Gastrocnemius medialis (tissue), 4 donors: ENCODE measurements at regions not wholly inside any gene's neighbourhood (a gene's known extent, or its start where the extent isn't known, plus 50 kb on each side); places are given as distances from the start of the nearest gene placed in this dataset.

ENCODE experiments used
- ATAC-seq, 2 donors: fragments of 150-250 bp; one replicate each; pipeline ENCODE4 v1.9.1; 2016
- DNase-seq, 2 donors: peaks; one replicate each; pipeline ENCODE4 v3.0.0-alpha.2; 2019
- H3K27ac ChIP-seq, 4 donors: fragments of 200-600 bp; sonication (generic); 1 replicate in 1 of 4; 2 replicates in 3 of 4; pipeline ENCODE4 v1.5.1; 2016 to 2018; ENCODE audit warnings: mild to moderate bottlenecking in 2 of 4, moderate library complexity in 1 of 4
- H3K27me3 ChIP-seq, 3 donors: fragments of 200-600 bp; sonication (generic) in 2 of 3; 1 replicate in 1 of 3; 2 replicates in 2 of 3; pipeline versions ENCODE4 v1.5.1 to v1.6.0; 2016 to 2019; ENCODE audit warnings: mild to moderate bottlenecking in 1 of 3, moderate library complexity in 1 of 3
- H3K36me3 ChIP-seq, 2 donors: fragments of 200-600 bp; sonication (generic) in 1 of 2; one replicate each; pipeline ENCODE4 v1.5.1; 2017 to 2018
- H3K4me1 ChIP-seq, 2 donors: fragments of 200-600 bp; sonication (generic) in 1 of 2; one replicate each; pipeline ENCODE4 v1.5.1; 2016 to 2017; ENCODE audit warnings: mild to moderate bottlenecking in 2 of 2
- H3K4me3 ChIP-seq, 4 donors: fragments of 200-600 bp; sonication (generic) in 3 of 4; 1 replicate in 1 of 4; 2 replicates in 3 of 4; pipeline ENCODE4 v1.5.1; 2016 to 2019; ENCODE audit warnings: mild to moderate bottlenecking in 2 of 4
- H3K9me3 ChIP-seq, 3 donors: fragments of 200-600 bp; sonication (generic) in 2 of 3; 1 replicate in 1 of 3; 2 replicates in 2 of 3; pipeline ENCODE4 v1.5.1; 2016 to 2019
- CTCF ChIP-seq, 5 experiments: fragments of 450-650 bp in 3 of 5; fragments of 200-600 bp in 2 of 5; sonication (generic) in 2 of 5; IDR thresholded peaks in 4 of 5; conservative IDR thresholded peaks in 1 of 5; 1 replicate in 4 of 5; 2 replicates in 1 of 5; pipeline ENCODE4 v1.5.1; 2016 to 2019; ENCODE audit warnings: antibody characterized with exemption in 5 of 5, mild to moderate bottlenecking in 3 of 5, moderate library complexity in 3 of 5
- POLR2A ChIP-seq, 2 donors: fragments of 450-650 bp; IDR thresholded peaks; one replicate each; pipeline ENCODE4 v1.6.1; 2017; ENCODE audit warnings: antibody characterized with exemption in 2 of 2, mild to moderate bottlenecking in 2 of 2, moderate library complexity in 2 of 2
- in situ Hi-C, 4 donors: fragments of 200-750 bp; cut with MboI; loops; one replicate each; pipeline versions ENCODE4 v1.15.0 to v1.8.0; 2017; ENCODE audit warnings: low sequenced_read_pairs in 4 of 4
- intact Hi-C: fragments of 100-400 bp; cut with DNase I; formaldehyde crosslinking; loops from one replicate; pipeline ENCODE4 v1.15.1; 2023; ENCODE audit warnings: low total_unique reads

DNA sequence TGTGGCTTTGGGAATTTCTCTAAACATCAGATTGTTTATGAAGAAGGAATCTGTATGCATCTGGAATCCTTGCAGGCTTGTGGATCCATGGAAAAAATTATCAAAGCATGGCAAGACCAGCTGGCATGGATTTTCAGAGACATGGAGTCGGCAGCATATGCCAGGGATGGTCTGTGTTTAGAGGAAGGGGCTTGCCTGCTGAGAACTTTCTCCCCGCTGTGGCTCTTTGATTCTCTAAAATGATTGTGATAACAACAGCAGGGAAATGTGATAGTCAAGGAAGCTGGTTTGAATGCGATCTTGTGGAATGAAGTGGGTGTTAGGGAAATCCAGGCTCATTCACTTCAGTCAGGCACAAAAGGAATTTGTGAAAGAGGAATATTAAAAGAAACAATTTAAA, 245.7 kb upstream of the THRB start:
- Histone ChIP-seq H3K9me3 (no peaks in the 10 kb centered on the region), H3K4me3 (no peak overlapping the region), H3K4me1 (no peaks in the 10 kb centered on the region), H3K27ac (no peak overlapping the region), H3K36me3 (no peaks in the 10 kb centered on the region), H3K27me3 (no peaks in the 10 kb centered on the region)
- intact Hi-C loops (no loop called here), in situ Hi-C loops (no loop called here)
- DNase-seq (no peak), ATAC-seq (no peak)
- no peak for TF ChIP-seq CTCF (IDR thresholded peaks at IDR 0.05 in 4 of 5, conservative IDR thresholded peaks at IDR 0.05 in 1 of 5)
- no peak for TF ChIP-seq POLR2A (IDR thresholded peaks at IDR 0.05)

DNA sequence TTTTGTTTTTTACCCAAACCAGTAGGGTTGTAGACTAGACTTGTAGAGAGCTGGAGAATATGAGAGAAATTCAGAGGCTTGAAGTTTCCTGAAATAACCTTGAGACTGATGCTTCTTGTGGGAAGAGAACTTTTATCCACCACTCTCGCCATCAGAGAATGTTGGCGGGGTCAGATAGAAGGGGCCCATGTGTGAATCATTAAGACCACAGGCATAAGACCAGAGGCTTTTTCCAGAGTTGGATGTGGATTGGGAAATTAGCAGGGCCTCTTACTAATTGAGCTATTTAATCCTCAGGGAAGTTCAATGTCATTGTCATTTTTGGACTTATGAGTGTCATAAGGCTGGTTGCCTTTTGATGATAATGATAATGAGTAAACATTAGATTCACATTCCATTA, 246.9 kb upstream of the THRB start:
- H3K4me3 ChIP-seq = no peak overlapping the region
- intact Hi-C loops = no loop called here
- H3K27ac ChIP-seq = no peak overlapping the region
- no peaks in the 10 kb centered on the region for H3K27me3 ChIP-seq
- in situ Hi-C loops = no loop called here
- H3K4me1 ChIP-seq = no peaks in the 10 kb centered on the region
- no peaks in the 10 kb centered on the region for H3K36me3 ChIP-seq
- no peak for ATAC-seq
- no peaks in the 10 kb centered on the region for H3K9me3 ChIP-seq
- no peak for TF ChIP-seq POLR2A (IDR thresholded peaks at IDR 0.05)
- TF ChIP-seq CTCF (IDR thresholded peaks at IDR 0.05 in 4 of 5, conservative IDR thresholded peaks at IDR 0.05 in 1 of 5) = no peak
- DNase-seq = no peak

- intact Hi-C loops = no loop called here
- no peaks in the 10 kb centered on the region for H3K9me3 ChIP-seq
- in situ Hi-C loops = no loop called here
- no peaks in the 10 kb centered on the region for H3K27me3 ChIP-seq
- no peak for TF ChIP-seq CTCF (IDR thresholded peaks at IDR 0.05 in 4 of 5, conservative IDR thresholded peaks at IDR 0.05 in 1 of 5)
- no peak for TF ChIP-seq POLR2A (IDR thresholded peaks at IDR 0.05)
- DNase-seq (no peak), ATAC-seq (no peak)
- no peak overlapping the region for H3K27ac ChIP-seq
- H3K4me1 ChIP-seq = no peaks in the 10 kb centered on the region
- H3K4me3 ChIP-seq = no peak overlapping the region
- no peaks in the 10 kb centered on the region for H3K36me3 ChIP-seq
These were observed 253.9 kb upstream of the THRB start for GRCh38 chr3:24748520-24748919.

GRCh38 chr3:24751020-24751419, 256.4 kb upstream of the THRB start:
- DNase-seq (no peak), ATAC-seq (no peak)
- intact Hi-C loops (no loop called here), in situ Hi-C loops (no loop called here)
- no peaks in the 10 kb centered on the region for H3K4me1 ChIP-seq
- no peak for TF ChIP-seq POLR2A (IDR thresholded peaks at IDR 0.05)
- TF ChIP-seq CTCF (IDR thresholded peaks at IDR 0.05 in 4 of 5, conservative IDR thresholded peaks at IDR 0.05 in 1 of 5) = no peak
- H3K27ac ChIP-seq = no peak overlapping the region
- H3K4me3 ChIP-seq = no peak overlapping the region
- H3K9me3 ChIP-seq = no peaks in the 10 kb centered on the region
- no peaks in the 10 kb centered on the region for H3K36me3 ChIP-seq
- H3K27me3 ChIP-seq = no peaks in the 10 kb centered on the region

DNA sequence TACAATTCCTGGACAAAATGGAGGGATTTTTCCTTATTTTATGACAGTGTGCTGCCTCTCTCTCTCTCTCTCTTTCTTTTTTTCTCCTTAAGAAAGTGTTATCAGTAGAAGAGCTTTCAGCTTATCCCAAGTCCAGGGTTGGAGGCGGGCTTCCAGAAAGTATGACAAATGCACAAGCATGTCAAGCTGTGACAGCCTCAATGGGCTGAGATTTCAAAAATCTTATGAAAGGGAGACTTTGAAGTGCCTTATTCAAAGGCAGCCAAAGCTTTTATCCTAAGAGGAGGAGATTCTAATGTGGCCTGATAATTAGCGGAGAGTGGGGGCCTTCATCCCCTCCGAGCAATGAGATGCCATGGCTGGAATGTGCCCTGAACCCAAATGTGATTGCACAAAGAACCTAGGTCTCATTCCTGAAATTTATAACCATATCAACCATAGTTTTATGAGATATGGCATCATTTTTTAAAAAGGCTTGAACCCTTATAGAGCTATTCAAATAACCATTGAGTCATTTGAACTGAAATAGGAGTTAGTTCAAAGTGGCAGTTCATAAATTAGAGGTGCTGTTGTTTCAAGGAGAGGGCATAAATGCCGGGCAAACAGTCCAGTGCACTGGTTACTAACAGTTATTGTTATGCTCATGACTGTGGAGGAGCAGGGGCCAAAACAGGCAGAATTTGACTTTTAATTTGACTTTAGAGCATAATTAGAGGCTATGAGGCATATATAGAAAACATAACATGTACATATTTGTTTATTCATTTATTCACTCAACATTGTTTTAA, 261.6 kb upstream of the THRB start:
- H3K27me3 ChIP-seq = no peaks in the 10 kb centered on the region
- DNase-seq = no peak
- no peak overlapping the region for H3K27ac ChIP-seq
- no peak overlapping the region for H3K4me3 ChIP-seq
- in situ Hi-C loops (no loop called here), intact Hi-C loops (no loop called here)
- no peaks in the 10 kb centered on the region for H3K9me3 ChIP-seq
- H3K4me1 ChIP-seq = no peaks in the 10 kb centered on the region
- no peaks in the 10 kb centered on the region for H3K36me3 ChIP-seq
- TF ChIP-seq CTCF (IDR thresholded peaks at IDR 0.05 in 4 of 5, conservative IDR thresholded peaks at IDR 0.05 in 1 of 5) = no peak
- TF ChIP-seq POLR2A (IDR thresholded peaks at IDR 0.05) = no peak
- no peak for ATAC-seq
